HFFc6 (cell line): ENCODE measurements at regions not wholly inside any gene's neighbourhood (a gene's known extent, or its start where the extent isn't known, plus 50 kb on each side); places are given as distances from the start of the nearest gene placed in this dataset.
"Not testable (repeated sequence)": the region's sequence is repeated elsewhere in the genome, so short reads cannot be mapped to it uniquely, and the experiment has no call there.

Source experiments
- DNase-seq: peaks from one replicate; pipeline ENCODE4 v3.0.0-alpha.2; 2018
- H3K27ac Mint-ChIP-seq: 2 replicates; pipeline ENCODE4 v1.8.0; 2020; ENCODE audit warnings: mild to moderate bottlenecking, mixed read lengths
- H3K27me3 Mint-ChIP-seq: 2 replicates; pipeline ENCODE4 v1.8.0; 2021; ENCODE audit warnings: mild to moderate bottlenecking, moderate library complexity, mixed read lengths; ENCODE audit not compliant: insufficient read depth
- H3K36me3 Mint-ChIP-seq: 2 replicates; pipeline ENCODE4 v1.8.0; 2021; ENCODE audit warnings: low read depth, mixed read lengths
- H3K4me1 Mint-ChIP-seq: 2 replicates; pipeline ENCODE4 v1.8.0; 2020; ENCODE audit warnings: low read depth, mixed read lengths
- H3K4me3 Mint-ChIP-seq: 2 replicates; pipeline ENCODE4 v1.8.0; 2020; ENCODE audit warnings: mild to moderate bottlenecking, moderate library complexity, mixed read lengths
- H3K9me3 Mint-ChIP-seq: 2 replicates; pipeline ENCODE4 v1.8.0; 2020; ENCODE audit warnings: mild to moderate bottlenecking, mixed read lengths
- TF ChIP-seq, protein P1 (sequence below): fragments of 200-600 bp; sonication (generic); IDR thresholded peaks from 2 replicates; pipeline ENCODE4 v1.5.0; 2021; ENCODE audit warnings: antibody characterized with exemption, mild to moderate bottlenecking

DNA sequence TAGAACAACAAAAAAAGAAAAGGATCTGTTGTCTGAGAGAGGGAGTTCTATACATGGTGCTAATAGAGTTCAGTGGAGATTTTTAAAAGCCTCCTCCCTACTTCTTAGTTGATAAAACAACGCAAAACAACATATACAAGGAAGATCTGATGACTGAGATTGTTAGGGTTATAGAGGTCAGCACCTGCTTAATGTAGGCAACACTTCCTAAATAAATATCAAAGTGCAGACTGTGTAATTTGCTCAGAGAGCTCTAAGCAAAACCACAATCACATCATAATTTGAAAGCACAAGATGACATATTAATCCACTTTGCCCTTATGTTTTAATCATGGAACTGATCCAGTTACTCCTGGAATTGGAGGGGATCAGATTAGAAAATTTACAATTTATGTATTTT is 474.5 kb downstream of the PRR16 start:
- Mint-ChIP-seq H3K27ac (no peak overlapping the region), H3K4me3 (no peak overlapping the region), H3K27me3 (no peaks in the 10 kb centered on the region), H3K36me3 (no peaks in the 10 kb centered on the region), H3K4me1 (no peaks in the 10 kb centered on the region), H3K9me3 (peaks cover 17% of the 10 kb centered on the region; the same call in 1 of the 2 replicates)
- no peak for DNase-seq
- TF ChIP-seq, protein P1, sequence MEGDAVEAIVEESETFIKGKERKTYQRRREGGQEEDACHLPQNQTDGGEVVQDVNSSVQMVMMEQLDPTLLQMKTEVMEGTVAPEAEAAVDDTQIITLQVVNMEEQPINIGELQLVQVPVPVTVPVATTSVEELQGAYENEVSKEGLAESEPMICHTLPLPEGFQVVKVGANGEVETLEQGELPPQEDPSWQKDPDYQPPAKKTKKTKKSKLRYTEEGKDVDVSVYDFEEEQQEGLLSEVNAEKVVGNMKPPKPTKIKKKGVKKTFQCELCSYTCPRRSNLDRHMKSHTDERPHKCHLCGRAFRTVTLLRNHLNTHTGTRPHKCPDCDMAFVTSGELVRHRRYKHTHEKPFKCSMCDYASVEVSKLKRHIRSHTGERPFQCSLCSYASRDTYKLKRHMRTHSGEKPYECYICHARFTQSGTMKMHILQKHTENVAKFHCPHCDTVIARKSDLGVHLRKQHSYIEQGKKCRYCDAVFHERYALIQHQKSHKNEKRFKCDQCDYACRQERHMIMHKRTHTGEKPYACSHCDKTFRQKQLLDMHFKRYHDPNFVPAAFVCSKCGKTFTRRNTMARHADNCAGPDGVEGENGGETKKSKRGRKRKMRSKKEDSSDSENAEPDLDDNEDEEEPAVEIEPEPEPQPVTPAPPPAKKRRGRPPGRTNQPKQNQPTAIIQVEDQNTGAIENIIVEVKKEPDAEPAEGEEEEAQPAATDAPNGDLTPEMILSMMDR, result no peak

DNA sequence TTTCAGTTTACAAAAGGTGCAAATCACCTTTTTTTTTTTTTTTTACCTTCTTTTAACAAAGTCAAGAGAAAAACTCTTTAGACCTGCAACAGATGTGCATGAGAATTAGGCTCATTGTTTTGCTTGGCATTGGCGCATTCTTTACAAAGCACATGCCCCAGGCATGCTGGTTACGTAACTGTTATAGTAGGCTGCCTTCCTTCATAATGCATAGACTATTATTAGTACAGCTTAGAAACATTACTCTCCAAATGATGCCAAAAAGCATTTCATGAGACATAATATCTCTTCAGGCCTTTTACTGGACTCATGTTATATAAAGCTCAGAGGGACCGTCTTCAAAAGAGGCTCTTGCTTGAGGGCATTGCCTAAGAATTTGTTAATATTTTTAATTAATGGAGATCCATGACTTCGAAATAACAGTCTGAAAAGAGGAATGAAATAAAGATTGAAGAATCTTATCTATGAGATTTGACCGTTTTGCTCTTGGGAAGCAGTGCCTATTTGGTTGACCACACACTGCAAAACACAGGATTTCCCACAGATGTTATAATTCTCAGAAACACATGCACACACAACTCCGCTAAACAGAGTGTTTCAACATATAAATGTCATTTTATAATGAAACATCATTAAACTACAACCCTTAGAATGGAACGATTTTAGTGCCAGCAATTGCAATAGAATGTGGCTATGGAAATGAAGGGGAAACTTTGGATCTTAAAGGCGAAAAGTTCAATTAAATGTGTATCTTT is 478.7 kb downstream of the PRR16 start:
- no peaks in the 10 kb centered on the region for H3K4me1 Mint-ChIP-seq
- DNase-seq, result no peak
- no peak overlapping the region for H3K4me3 Mint-ChIP-seq
- TF ChIP-seq, protein P1, result no peak
- peaks cover 10% of the 10 kb centered on the region; the same call in 1 of the 2 replicates for H3K9me3 Mint-ChIP-seq
- H3K27ac Mint-ChIP-seq, result no peak overlapping the region
- no peaks in the 10 kb centered on the region for H3K36me3 Mint-ChIP-seq
- H3K27me3 Mint-ChIP-seq, result no peaks in the 10 kb centered on the region

DNA sequence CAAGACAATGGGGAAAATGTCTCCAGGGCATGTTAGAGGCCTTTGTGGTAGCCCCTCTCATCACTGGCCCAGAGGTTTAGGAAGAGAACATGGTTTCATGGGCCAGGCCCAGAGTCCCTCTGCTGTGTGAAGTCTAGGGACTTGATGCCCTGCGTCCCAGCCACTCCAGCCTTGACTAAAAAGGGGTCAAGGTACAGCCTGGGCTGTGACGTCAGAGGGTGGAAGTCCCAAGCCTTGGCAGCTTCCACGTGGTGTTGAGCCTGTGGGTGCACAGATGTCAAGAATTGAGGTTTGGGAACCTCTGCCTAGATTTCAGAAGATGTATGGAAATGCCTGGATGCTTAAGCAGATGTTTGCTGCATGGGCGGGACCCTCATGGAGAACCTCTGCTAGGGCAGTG is 485.5 kb downstream of the PRR16 start:
- H3K36me3 Mint-ChIP-seq, H3K27ac Mint-ChIP-seq, H3K4me1 Mint-ChIP-seq, H3K27me3 Mint-ChIP-seq, DNase-seq, H3K4me3 Mint-ChIP-seq: not testable (repeated sequence)
- H3K9me3 Mint-ChIP-seq, result peaks cover 39% of the 10 kb centered on the region

DNA sequence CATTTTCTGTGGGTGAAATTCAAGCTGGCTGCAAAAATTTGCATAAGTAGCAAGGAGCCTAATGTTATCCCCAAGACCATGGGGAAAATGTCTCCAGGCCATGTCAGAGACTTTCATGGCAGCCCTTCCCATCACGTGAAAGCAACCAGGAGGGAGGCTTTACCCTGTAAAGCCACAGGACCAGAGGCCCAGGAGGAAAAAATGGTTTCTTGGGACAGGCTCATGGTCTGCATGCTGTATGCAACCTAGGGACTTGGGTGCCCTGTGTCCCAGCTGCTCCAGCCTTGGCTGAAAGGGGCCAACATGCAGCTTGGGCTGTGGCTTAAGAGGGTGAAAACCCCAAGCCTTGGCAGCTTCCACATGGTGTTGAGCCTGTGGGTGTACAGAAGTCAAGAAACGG is 489.3 kb downstream of the PRR16 start:
- not testable (repeated sequence) for H3K36me3 Mint-ChIP-seq, H3K27me3 Mint-ChIP-seq, H3K4me3 Mint-ChIP-seq, H3K4me1 Mint-ChIP-seq, H3K27ac Mint-ChIP-seq, DNase-seq
- peaks cover 46% of the 10 kb centered on the region for H3K9me3 Mint-ChIP-seq

DNA sequence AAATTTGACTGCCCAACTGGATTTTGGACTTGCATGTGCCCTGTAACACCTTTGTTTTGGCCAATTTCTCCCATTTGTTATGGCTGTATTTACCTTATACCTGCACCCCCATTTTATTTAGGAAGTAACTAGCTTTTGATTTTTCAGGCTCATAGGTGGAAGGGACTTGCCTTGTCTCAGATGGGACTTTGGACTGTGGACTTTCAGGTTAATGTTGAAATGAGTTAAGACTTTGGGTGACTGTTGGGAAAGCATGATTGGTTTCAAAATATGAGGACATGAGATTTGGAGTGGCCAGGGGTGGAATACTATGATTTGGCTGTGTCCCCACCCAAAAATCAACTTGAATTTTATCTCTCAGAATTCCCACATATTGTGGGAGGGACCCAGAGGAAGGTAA is 490.2 kb downstream of the PRR16 start:
- DNase-seq, result no peak
- Mint-ChIP-seq H3K9me3 (peaks cover 48% of the 10 kb centered on the region), H3K36me3 (no peaks in the 10 kb centered on the region; the same call in 1 of the 2 replicates), H3K27me3 (0 out of 2 replicates have a peak, but pooled peaks cover 1% of the 10 kb centered on the region), H3K4me3 (no peak overlapping the region), H3K4me1 (no peaks in the 10 kb centered on the region), H3K27ac (no peak overlapping the region)
- TF ChIP-seq, protein P1, result no peak

DNA sequence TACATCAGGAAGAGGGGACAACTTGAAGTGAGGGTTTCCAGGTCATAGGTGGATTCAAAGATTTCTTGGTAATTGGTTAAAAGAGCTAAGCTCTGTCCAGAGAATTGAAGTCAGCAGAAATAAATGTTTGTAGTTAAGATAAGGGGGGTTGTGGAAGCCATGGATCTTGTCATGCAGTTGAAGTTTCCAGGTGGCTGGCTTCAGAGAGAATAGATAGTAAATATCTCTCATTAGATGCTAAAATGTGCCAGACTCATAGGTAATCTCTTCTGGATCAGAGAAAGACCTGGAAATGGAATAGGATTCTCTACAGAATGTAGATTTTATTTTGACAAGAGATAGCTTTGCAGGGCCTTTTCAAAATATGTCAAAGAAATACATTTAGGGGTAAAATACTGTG is 491.7 kb downstream of the PRR16 start:
- H3K4me1 Mint-ChIP-seq, result no peaks in the 10 kb centered on the region
- no peaks in the 10 kb centered on the region; the same call in 1 of the 2 replicates for H3K36me3 Mint-ChIP-seq
- H3K9me3 Mint-ChIP-seq, result peaks cover 52% of the 10 kb centered on the region
- TF ChIP-seq, protein P1, result no peak
- no peak overlapping the region for H3K4me3 Mint-ChIP-seq
- DNase-seq, result no peak
- no peak overlapping the region for H3K27ac Mint-ChIP-seq
- H3K27me3 Mint-ChIP-seq, result 0 out of 2 replicates have a peak, but pooled peaks cover 1% of the 10 kb centered on the region
